ENCODE measurements at regions not wholly inside any gene's neighbourhood (a gene's known extent, or its start where the extent isn't known, plus 50 kb on each side); places are given as distances from the start of the nearest gene placed in this dataset.

DNA sequence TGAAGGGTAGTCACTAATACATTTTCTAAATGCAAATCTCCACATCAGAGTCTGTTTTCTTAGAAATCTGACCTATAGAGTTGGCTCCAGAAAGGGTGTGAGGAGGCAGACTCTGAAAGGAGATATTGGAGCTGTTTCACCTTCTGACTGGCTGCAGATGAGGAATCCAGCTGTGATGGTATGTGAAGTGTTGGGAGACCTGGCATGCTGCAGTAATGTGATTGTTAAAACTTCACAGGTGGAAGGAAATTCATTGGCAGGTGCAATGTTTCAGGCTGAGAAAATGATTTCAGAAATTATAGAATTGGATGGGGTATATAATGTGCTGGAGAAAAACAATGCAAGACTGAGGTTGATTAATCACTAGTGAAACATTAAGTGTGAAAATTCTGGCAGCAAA is 1134.0 kb upstream of the LRRN3 start:
- no peak for DNase-seq

DNA sequence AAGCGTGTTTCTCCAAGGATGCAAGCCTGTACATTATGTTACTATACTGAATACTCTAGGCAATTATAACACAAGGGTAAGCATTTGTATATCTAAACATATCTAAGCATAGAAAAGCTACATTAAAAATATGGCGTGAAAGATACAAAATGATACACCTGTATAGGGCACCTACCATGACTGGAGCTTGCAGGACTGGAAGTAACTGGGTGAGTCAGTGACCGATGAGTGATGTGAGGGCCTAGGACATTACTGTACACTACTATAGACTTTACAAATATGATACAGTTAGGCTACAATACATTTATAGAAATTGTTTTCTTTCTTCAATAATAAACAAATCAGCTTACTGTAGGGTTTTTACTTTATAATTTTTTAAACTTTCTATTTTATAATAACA is 1127.2 kb upstream of the LRRN3 start:
- DNase-seq = no peak

DNA sequence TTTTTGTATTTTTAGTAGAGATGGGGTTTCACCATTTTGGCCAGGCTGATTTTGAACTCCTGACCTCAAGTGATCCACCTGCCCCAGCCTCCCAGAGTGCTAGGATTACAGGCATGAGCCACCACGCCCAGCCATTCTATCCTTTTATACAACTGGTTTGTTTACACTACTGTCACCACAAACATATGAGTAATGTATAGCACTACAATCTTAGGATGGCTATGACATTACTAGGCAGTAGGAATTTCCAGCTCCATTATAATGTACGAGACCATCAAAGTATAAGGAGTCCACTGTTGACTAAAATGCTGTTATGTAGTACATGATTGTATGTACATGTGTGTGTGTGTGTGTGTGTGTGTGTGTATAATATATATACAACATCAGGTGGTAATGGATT is 1126.1 kb upstream of the LRRN3 start:
- no peak for DNase-seq

DNA sequence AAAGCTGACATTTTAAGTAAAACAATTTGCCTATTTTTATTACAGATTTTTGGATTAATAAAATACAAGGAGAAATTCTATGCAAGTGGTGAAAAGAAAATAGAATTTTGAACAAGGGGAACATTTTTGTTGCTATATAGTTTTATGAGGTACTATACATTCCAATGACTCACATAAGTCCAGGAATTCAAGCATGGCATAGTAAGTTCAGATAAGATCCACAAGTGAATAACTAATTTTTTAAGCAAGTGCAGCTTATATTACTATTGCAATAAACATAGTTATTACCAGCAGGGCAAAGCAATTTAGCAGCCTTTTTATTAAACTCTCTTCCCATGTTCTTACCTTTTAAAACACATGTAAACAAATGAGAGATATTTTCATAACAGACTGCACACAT is 1123.5 kb upstream of the LRRN3 start:
- DNase-seq = no peak

DNA sequence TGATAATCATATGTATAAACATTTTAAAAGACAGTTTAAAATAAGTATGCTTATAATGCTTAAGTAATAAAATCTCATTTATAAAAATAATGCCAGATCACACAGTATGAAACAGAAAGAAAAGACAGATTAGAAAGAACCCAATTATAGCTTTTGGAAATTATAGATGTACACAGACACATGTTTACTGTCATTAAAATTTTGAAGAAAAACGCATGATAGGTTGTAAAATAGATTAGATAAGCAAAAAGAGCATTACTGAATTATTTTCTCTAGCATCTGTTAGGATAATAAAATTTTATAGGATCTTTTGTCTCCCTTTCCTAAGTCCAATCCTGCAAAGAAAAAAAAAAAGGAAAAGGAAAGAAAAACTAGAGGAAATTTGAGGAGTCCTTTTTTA is 1107.3 kb upstream of the LRRN3 start:
- DNase-seq = no peak

DNA sequence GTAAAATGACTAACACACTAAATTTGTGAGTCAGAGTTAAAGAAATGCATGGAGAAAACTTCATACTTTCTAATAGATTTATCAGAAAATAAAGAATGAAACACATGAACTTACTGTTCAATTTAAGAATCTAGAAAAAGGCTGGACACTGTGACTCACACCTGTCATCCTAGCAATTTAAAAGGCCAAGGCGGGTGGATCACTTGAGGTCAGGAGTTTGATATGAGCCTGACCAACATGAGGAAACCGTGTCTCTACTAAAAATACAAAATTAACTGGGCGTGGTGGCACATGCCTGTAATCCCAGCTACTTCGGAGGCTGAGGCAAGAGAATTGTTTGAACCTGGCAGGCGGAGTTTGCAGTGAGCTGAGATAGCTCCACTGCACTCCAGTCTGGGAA is 1106.2 kb upstream of the LRRN3 start:
- DNase-seq = no peak

DNA sequence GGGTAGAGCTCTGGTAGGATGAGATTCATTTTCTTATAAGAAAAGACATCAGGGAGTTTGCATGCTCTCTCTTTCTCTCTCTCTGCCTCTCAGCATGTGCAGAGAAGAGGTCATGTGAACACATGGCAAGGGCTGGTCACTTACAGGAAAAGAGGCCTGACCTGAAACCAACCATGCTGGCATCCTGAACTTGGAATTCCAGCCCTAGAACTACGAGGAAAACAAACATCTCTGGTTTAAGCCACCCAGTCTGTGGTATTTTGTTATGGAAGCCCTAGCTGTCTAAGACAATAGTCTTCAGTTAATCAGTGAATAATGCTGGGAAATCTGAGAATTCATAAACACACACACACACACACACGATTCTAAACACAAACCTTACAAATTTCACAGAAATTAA is 1104.2 kb upstream of the LRRN3 start:
- no peak for DNase-seq

DNA sequence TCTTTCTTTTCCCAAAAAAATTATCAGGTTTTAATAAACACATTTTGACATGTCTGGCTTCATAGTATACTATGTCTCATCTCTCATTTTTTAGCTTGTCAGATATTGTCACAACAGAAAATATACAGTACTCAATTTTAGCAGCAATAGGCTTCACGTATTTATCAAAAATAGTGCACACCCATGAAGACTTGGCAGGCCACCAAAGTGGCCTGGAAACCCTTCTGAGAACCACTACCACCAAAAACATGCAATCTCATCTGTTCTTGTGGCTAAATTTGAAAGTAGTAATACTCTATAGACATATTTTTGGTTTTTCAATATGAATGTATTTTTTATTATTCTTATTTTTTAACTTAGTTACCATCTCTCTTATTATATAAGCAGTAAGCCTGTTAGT is 1094.5 kb upstream of the LRRN3 start:
- DNase-seq = no peak

DNA sequence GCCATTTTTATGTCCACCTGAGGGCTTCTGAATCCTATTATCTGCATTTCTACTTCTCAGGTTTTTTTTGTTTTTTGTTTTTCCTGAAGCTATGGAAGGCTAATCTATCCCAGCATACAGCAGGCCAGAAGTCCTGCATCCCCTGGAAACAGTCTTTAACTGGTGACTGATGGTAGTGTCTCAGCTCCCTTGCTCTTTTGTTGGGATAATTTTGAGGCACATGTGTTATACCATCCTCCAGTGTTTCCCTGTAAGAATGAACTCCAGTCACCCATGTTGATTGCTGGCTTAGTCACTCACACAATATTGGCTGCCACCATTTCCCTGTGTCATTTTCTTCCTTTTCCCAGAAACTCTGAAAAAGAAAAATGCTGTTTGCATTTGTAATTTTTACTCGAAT is 1094.0 kb upstream of the LRRN3 start:
- DNase-seq = no peak

DNA sequence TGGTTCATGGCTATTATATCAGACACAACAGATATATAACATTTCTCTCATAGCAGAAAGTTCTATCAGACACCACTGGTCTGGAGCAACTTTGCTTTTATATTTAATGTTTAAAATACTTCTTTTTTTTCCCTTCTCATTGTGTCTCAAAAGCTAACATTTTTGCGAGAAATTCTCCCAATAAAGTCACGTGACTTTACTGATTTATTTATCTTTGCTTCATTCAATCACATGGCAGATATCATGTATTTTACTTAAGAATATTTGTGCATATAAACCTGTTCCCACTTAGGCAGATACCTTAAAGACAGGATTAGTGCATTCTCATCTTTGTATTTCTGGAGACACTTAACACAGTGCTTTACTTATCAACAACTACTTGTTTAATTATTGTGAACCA is 1093.1 kb upstream of the LRRN3 start:
- DNase-seq = no peak

DNA sequence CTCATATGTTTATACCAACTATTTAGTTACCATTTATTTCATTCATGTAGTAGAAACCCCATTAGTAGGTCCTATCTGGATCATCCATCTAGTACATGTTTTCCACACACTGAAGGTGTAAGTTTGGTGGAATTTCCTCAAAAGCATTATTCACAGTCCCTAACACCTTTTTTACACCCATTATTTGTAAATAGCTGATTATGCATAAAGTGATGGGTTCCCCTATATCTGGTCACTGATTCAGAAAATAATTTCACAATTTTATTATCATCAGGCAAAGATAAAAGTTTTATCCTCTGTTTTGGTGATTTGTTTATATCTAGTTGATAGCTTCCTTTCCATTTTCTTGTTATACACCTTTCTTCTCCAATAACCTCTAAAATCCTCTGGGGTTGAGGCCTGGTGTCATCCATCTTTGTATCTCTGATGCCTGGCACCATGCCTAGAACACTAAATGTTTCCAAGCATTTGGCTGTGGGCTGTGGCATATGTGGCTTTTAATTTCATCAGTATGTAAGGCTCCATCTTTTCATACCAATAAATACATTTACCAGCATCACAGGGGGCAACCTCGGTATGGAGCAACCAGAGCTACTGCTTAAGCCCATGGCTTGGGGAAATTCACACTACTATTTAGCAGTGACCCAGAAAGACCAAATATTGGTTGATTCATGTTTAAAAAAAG is 1089.5 kb upstream of the LRRN3 start:
- DNase-seq = no peak

DNA sequence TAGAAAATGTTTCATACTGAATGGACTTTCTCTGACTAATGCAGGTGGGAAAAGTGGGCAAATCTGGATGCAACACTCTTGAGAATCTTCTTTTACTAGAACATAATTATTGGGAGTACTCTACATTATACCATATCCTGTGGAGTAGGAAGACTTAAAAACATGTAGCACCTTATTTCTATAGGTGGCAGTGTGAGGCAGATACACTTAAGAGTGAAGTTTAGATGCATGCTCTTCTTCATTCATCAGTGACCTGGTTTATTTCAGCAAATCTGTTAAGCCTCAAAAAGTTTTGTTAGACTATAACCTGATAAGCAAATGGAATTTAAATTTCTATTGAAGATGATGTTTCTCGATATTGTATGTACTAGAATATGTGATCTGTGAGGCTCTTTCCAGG is 1087.1 kb upstream of the LRRN3 start:
- no peak for DNase-seq

DNA sequence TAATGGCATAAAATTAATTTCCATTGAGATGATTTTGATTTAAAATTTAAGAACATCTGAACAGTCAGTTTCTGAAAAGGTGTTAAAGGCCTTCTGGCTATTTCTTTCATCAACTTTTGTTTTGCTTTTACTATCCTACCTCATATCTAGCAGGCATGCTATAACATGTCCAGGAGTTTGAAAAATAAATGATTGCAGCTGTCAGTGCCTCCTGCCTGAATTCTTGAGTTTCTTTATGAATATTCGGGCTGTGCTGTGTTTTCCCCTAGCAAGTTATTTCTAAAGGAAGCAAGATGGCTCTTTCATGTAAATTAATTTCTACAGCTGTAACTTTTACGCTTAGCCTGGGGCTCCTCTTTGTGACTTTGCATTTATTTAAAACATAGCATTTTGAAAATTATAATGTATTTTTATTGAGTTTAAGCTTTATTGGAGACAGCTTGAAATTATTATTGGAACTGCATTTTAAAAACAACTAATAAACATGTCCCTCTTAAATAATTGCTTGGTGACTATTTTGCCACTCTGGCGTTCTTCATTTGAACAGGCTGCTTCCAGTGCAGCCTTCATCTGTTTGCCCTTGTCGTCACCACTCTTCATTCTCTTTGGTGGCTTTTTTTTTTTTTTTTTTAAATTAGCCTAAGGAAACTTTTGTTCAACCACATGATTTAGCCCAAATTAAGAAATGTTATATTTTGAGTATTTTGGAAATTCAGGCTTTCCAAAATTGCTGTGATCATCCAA is 1083.4 kb upstream of the LRRN3 start:
- no peak for DNase-seq

DNA sequence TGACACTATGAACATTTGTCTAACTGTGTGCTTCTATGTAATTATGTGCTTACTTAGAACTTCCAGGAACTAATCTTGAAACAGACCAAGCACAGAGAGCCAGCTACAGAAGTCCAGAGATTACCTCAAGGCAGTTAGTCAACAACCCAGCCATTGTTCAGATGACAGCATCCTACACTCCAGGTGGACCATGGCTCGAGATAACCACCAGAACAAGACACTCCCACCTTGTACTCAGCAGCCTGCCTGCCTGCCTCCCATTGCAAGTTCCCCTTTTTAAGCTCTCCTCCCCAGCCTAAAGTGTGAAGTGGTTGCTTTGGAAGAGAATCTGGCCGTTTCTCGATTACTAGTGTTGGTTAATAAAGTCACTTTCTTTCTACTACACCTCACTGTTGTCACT is 1080.6 kb upstream of the LRRN3 start:
- DNase-seq = no peak

DNA sequence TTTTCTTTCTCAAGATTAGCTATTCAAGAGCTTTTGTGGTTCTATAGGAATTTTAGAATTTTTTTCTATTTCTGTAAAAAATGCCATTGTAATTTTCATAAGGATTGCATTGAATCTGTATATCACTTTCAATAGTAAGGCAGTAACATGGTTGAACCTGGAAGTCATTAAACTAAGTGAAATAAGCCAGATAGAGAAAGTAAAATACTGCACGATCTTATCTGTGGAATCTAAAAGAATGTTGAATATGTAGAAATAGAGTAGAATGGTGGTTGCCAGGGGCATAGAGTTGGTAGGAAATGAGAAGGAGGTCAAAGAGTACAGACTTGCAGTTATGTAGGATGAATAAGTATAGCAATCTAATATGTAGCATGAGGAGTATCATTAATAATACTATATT is 1073.5 kb upstream of the LRRN3 start:
- no peak for DNase-seq

DNA sequence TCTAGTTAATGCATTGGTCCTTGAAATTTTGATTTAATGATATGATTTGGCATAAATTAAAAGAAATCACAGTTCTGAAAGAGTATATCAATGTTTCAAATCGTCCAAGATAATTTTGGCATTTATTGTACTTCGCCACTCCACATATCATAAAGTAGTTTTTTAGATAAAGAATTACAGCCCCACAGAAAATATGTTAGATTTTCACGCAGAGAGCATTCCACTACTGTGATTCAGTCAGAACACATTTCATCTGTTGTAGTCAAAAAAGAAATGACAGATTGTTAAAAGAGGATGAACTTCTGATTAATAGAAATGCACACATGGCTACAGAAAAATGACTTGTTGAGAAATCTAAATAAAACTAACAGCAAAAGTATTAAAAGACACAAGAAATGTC is 1063.5 kb upstream of the LRRN3 start:
- DNase-seq = no peak

DNA sequence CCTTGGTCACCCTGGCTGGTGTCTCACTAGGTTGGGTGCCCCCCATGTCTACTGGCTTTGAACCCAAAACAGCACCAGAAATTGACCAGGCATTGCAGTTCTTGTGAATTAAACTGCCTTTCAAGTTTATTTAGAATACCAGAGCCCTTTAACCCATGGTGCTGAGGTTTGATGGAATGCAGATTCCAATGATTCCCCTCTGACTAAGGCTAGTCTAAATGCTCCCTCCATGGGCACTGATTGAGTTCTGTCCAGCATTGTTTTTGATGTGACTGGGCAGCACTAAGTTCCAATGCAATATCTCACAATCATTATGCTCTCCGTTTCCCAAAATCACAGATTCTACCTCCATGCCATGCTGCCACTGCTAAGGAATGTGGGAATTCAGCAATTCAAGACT is 1047.4 kb upstream of the LRRN3 start:
- no peak for DNase-seq

DNA sequence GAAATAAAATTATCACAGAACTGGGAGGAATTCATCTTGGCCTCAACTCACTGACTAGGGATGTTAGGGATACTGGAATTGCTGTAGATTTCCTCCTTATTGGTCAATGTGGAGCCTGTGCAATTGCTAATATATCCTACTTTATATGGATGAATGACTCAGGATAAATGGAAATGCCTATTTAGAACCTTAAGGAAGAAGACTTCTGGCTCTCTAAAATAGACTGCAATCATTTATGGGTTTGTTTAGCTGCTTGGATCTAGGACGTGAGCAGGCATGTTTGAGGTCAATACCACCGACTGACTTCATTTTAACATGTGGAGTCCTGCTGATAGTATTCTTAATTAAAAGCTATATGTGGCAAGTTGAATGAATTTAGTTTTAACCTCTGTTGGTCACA is 1040.1 kb upstream of the LRRN3 start:
- no peak for DNase-seq

DNA sequence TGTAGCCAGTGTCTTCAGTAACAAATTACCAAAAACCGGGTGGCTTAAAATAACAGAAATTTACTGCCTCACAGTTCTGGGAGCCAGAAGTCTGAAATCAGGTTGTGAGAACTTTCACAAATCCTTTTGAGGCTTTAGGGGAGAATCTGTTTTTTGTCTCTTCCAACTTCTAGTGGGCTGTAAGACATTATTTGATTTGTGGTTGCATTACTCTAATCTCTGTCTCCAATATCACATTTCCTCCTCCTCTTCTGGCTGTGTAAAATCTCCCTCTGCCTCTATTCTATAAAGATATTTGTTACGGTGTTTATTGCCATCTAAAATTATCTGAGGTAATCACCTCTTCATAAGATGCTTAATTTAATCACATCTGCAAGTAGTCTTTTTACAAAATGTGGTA is 1039.6 kb upstream of the LRRN3 start:
- DNase-seq = no peak

DNA sequence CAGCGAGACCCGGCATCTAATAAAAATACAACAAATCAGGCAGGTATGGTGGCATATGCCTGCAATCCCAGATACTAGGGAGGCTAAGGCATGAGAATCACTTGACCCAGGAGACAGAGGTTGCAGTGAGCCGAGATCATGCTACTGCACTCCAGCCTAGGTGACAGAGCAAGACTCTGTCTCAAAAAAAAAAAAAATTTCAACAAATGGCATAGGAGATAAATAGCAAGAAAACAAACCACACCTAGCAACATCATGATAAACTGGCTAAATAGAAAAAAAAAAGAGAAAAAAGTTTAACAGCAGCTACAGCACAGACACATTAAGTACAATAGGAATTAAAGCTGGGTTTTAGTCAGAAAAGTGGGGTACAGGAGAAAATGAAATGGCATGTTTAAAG is 1034.6 kb upstream of the LRRN3 start:
- DNase-seq = no peak

DNA sequence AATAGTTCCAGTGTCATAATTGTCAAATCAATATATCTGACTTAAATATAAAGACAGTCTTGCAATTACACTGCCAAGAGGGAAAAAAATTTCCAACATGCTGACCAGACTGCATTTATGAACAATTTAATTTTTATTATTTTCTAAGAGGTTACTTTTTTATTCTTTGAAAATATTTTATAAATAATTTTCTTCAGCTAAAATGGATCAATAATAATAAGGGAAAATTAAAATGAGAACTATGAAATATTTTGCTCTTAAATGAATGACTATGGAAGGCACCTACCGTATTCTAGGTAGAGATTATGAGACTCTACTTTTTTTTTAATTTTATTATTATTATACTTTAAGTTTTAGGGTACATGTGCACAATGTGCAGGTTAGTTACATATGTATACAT is 1032.5 kb upstream of the LRRN3 start:
- DNase-seq = no peak

DNA sequence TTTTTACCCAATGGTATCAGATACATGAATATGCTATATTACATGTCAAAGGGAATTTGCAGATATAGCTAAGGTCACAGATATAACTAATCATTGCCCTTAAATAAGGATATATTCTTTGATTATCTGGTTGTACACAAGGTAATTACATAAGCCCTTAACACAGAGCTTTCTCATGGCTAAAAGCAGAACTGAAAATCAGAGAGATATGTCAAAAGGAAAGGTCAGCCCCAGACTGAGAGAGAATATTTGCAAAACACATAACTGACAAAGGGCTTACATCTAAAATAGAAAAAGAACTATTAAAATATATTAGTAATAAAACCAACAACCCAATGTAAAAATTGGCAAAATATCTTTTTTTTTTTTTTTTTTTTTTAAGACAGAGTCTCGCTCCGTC is 1029.5 kb upstream of the LRRN3 start:
- no peak for DNase-seq

DNA sequence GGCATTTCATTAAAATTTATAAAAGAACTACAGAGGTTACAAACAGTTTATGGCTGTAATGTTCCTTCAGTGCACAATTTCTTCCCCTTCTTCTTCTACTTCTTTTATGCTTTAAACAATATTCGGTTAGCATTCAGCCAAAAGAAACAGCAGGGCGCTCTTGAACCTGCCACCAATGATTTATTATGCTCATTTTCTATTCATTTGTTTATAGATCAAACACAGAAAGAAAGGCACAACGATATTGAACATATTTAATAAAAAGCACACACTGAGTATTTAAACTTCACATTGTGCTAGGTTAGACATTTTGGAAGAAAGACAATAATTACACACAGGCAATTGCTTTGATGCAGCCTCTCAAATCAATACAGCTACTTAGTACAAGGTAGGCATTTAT is 1025.8 kb upstream of the LRRN3 start:
- no peak for DNase-seq

DNA sequence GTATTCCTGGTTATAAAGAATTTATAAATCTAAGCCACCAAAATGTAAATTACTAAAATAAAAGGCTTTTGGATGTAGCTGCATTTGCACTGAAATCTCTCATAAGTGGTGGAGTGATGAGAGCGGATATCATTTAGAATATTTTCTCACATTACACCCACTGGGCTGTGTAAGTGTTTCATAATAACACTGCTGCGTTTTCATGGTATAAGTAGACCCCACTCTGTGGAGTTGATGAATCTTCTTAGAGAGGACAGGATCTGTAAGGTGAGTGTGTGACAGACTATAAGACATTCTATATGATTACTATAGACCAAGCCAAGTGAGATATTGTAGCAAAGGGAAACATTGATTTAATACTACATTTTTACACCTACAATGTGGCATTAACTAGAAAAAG is 1024.1 kb upstream of the LRRN3 start:
- no peak for DNase-seq

DNA sequence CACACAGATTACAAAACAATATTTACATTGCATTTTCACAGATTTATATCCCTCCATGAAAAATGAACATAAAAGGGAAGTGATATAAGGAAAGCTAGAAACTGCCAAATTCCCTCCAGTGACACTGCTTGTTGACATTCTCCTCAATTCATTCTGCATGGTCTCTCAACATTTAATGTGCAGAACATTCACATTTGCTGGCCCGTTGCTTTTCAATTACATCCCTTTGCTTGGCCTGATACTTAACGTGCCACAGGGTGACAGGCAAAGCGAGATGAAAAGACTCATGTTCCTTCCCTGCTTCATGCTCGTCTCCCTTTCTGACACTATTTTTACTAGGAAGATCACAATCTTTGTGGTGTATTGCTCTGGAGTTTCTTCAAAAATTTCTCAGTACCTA is 1019.7 kb upstream of the LRRN3 start:
- DNase-seq = no peak
